Keratinocyte (primary cell): ENCODE measurements at regions not wholly inside any gene's neighbourhood (a gene's known extent, or its start where the extent isn't known, plus 50 kb on each side); places are given as distances from the start of the nearest gene placed in this dataset.

Experiments used
- DNase-seq: peaks from one replicate; pipeline ENCODE4 v3.0.0-alpha.2; 2011; ENCODE audit warnings: low read depth, missing footprints, low spot score
- FAIRE-seq: peaks from 2 replicates; lab custom pipeline; 2011; peaks lifted over from hg19 to GRCh38; lab: Jason Lieb, UNC
- H2AFZ ChIP-seq: 2 replicates; pipeline ENCODE4 v1.6.0; 2012; ENCODE audit warnings: low read length, control low read depth, inconsistent platforms; ENCODE audit not compliant: control insufficient read depth
- H3K27ac ChIP-seq: 2 replicates; pipeline ENCODE4 v1.5.1; 2011; ENCODE audit warnings: low read length; ENCODE audit not compliant: control insufficient read depth, insufficient read depth
- H3K27me3 ChIP-seq: 3 replicates; pipeline ENCODE4 v1.6.0; 2011; ENCODE audit warnings: low read length; ENCODE audit not compliant: control insufficient read depth, insufficient read depth; ENCODE audit errors: extremely low read depth
- H3K36me3 ChIP-seq, 2 experiments: 2 replicates in 1 of 2; 3 replicates in 1 of 2; pipeline ENCODE4 v1.5.1; 2011; ENCODE audit warnings: low read length in 2 of 2, mild to moderate bottlenecking in 1 of 2; ENCODE audit not compliant: control insufficient read depth in 2 of 2, insufficient read depth in 2 of 2; ENCODE audit errors: extremely low read depth in 1 of 2
- H3K4me1 ChIP-seq: 3 replicates; pipeline ENCODE4 v1.5.1; 2011; ENCODE audit warnings: low read length; ENCODE audit not compliant: control insufficient read depth, insufficient read depth; ENCODE audit errors: extremely low read depth
- H3K4me2 ChIP-seq: 3 replicates; pipeline ENCODE4 v1.6.0; 2011; ENCODE audit warnings: low read depth, low read length; ENCODE audit not compliant: control insufficient read depth, insufficient read depth; ENCODE audit errors: extremely low read depth
- H3K4me3 ChIP-seq, 3 experiments: fragments of 200-600 bp in 1 of 3; sonication (generic) in 1 of 3; 2 replicates in 2 of 3; 3 replicates in 1 of 3; pipeline ENCODE4 v1.5.1; 2011 to 2016; ENCODE audit warnings: low read length in 3 of 3, mild to moderate bottlenecking in 3 of 3, control low read depth in 2 of 3, inconsistent platforms in 1 of 3, low read depth in 1 of 3, mixed read lengths in 1 of 3, mixed run types in 1 of 3, moderate library complexity in 1 of 3; ENCODE audit not compliant: control insufficient read depth in 2 of 3, insufficient read depth in 2 of 3; ENCODE audit errors: extremely low read depth in 1 of 3
- H3K79me2 ChIP-seq: 2 replicates; pipeline ENCODE4 v1.6.0; 2012; ENCODE audit warnings: low read length; ENCODE audit not compliant: control insufficient read depth, insufficient read depth
- H3K9ac ChIP-seq: 3 replicates; pipeline ENCODE4 v1.6.0; 2011; ENCODE audit warnings: low read length; ENCODE audit not compliant: control insufficient read depth, insufficient read depth; ENCODE audit errors: extremely low read depth
- H3K9me1 ChIP-seq: 3 replicates; pipeline ENCODE4 v1.6.0; 2011; ENCODE audit warnings: low read length; ENCODE audit not compliant: control insufficient read depth, insufficient read depth; ENCODE audit errors: extremely low read depth
- H3K9me3 ChIP-seq: 2 replicates; pipeline ENCODE4 v1.5.1; 2012; ENCODE audit warnings: low read depth, low read length; ENCODE audit not compliant: control insufficient read depth
- H4K20me1 ChIP-seq: 3 replicates; pipeline ENCODE4 v1.6.0; 2011; ENCODE audit warnings: low read length; ENCODE audit not compliant: control insufficient read depth, insufficient read depth; ENCODE audit errors: extremely low read depth
- EZH2 ChIP-seq: IDR thresholded peaks from one replicate; pipeline ENCODE4 v1.6.1; 2012; ENCODE audit warnings: inconsistent platforms, mild to moderate bottlenecking, low read length, moderate library complexity
- dilution Hi-C: fragments of 300-500 bp; cut with MboI; formaldehyde crosslinking; loops from one replicate; pipeline ENCODE4 v1.7.0; 2020; ENCODE audit warnings: low sequenced_read_pairs; ENCODE audit not compliant: extremely low pct_ligation_motif_present
- TF ChIP-seq, protein P1 (sequence below), 3 experiments: IDR thresholded peaks in 1 of 3; conservative IDR thresholded peaks in 1 of 3; optimal IDR thresholded peaks in 1 of 3; 2 replicates in 2 of 3; 3 replicates in 1 of 3; pipeline versions ENCODE3 to v1.5.1; 2011; ENCODE audit warnings: low read length in 3 of 3, mild to moderate bottlenecking in 3 of 3, moderate library complexity in 2 of 3, control low read depth in 1 of 3, inconsistent platforms in 1 of 3; ENCODE audit not compliant: insufficient read depth in 2 of 3; ENCODE audit errors: extremely low read depth in 1 of 3

DNA sequence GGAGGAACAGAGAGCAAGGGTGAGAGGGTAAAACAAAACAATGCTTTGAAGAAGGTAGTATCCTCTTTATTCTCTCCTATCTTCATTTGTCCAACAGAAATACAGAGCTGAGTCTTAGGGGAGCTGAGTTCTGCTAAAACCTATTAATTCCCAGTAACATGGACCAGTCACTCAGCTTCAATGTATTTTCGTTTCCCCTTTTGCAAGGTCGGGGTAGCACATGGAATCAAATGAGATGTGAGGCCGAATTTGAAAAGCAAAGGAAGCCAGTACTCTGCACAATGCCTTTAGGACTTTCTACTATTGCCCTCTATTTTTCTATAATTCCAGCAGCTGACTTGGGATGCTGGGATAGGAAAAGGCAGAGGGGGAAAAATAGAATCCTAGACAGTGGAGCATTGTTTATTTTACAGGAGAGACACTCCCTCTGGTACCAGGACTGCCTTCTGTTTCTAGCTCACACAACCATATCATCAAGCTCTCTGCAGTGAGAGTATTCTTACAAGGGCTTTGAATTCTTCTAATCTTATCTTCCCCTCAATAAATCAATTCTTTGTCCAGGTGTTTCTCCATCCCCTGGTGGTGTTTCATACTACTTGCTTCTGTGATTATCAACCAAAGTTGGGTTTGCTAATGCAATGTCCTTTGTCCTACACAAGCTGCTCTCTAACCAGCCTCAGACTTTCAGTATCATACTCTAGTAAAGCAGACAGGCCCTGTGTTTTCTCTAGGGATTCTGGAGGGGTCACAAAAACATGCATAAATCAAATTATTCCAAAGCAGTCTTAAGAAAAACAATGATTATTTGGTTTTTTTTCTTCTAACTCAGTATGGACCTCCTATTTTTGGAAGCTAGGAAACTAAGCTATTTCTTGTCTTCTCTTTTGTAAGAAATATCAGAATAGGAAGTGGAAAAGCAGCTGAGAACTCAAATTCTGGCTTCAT lies 341.5 kb downstream of the OSTF1 start:
- Histone ChIP-seq H4K20me1 (no peaks in the 10 kb centered on the region), H2AFZ (no peak overlapping the region), H3K36me3 (no peaks in the 10 kb centered on the region), H3K4me3 (no peak overlapping the region), H3K9me1 (no peaks in the 10 kb centered on the region), H3K9ac (no peak overlapping the region), H3K4me1 (no peaks in the 10 kb centered on the region), H3K4me2 (no peak overlapping the region), H3K27me3 (no peaks in the 10 kb centered on the region), H3K79me2 (no peaks in the 10 kb centered on the region), H3K27ac (no peak overlapping the region), H3K9me3 (no peaks in the 10 kb centered on the region)
- no peak for DNase-seq
- dilution Hi-C loops: no loop called here
- FAIRE-seq: no peak
- TF ChIP-seq EZH2: no peak
- TF ChIP-seq, protein P1, sequence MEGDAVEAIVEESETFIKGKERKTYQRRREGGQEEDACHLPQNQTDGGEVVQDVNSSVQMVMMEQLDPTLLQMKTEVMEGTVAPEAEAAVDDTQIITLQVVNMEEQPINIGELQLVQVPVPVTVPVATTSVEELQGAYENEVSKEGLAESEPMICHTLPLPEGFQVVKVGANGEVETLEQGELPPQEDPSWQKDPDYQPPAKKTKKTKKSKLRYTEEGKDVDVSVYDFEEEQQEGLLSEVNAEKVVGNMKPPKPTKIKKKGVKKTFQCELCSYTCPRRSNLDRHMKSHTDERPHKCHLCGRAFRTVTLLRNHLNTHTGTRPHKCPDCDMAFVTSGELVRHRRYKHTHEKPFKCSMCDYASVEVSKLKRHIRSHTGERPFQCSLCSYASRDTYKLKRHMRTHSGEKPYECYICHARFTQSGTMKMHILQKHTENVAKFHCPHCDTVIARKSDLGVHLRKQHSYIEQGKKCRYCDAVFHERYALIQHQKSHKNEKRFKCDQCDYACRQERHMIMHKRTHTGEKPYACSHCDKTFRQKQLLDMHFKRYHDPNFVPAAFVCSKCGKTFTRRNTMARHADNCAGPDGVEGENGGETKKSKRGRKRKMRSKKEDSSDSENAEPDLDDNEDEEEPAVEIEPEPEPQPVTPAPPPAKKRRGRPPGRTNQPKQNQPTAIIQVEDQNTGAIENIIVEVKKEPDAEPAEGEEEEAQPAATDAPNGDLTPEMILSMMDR (optimal IDR thresholded peaks at IDR 0.05 in 1 of 3, IDR thresholded peaks at IDR 0.05 in 1 of 3, conservative IDR thresholded peaks at IDR 0.05 in 1 of 3; ENCODE audit: extremely low read depth in 1 of 3, insufficient read depth in 2 of 3, low read length in 3 of 3): no peak

GRCh38 chr9:75431375-75431774 lies 343.1 kb downstream of the OSTF1 start:
- no peaks in the 10 kb centered on the region for H3K27me3 ChIP-seq
- dilution Hi-C loops: no loop called here
- no peaks in the 10 kb centered on the region for H3K9me1 ChIP-seq
- H3K4me2 ChIP-seq: no peak overlapping the region
- H3K27ac ChIP-seq: no peak overlapping the region
- DNase-seq: no peak
- H2AFZ ChIP-seq: no peak overlapping the region
- H3K36me3 ChIP-seq: no peaks in the 10 kb centered on the region
- H3K4me3 ChIP-seq: no peak overlapping the region
- TF ChIP-seq EZH2: no peak
- no peaks in the 10 kb centered on the region for H3K79me2 ChIP-seq
- H3K9me3 ChIP-seq: no peaks in the 10 kb centered on the region
- H4K20me1 ChIP-seq: no peaks in the 10 kb centered on the region
- no peak for FAIRE-seq
- no peaks in the 10 kb centered on the region for H3K4me1 ChIP-seq
- H3K9ac ChIP-seq: no peak overlapping the region
